Upper lobe of left lung (tissue), 4 donors: ENCODE measurements at regions not wholly inside any gene's neighbourhood (a gene's known extent, or its start where the extent isn't known, plus 50 kb on each side); places are given as distances from the start of the nearest gene placed in this dataset.
"Not testable (repeated sequence)": the region's sequence is repeated elsewhere in the genome, so short reads cannot be mapped to it uniquely, and the experiment has no call there.

Experiments
- CTCF ChIP-seq, 6 experiments: fragments of 450-650 bp in 4 of 6; fragments of 200-600 bp in 2 of 6; sonication (generic) in 2 of 6; IDR thresholded peaks; one replicate each; pipeline ENCODE4 v1.5.1; 2016 to 2019; ENCODE audit warnings: antibody characterized with exemption in 6 of 6
- EP300 ChIP-seq, 4 donors: sonication (generic); formaldehyde crosslinking; IDR thresholded peaks; one replicate each; pipeline ENCODE4 v1.5.1; 2017; ENCODE audit warnings: antibody characterized with exemption in 4 of 4, control low read depth in 2 of 4
- POLR2A ChIP-seq, 4 donors: fragments of 450-650 bp; IDR thresholded peaks; one replicate each; pipeline ENCODE4 v1.5.1; 2016 to 2017; ENCODE audit warnings: antibody characterized with exemption in 4 of 4, mild to moderate bottlenecking in 2 of 4
- POLR2AphosphoS5 ChIP-seq, 2 donors: sonication (generic); formaldehyde crosslinking; IDR thresholded peaks; one replicate each; pipeline ENCODE4 v1.5.1; 2017; ENCODE audit warnings: antibody characterized with exemption in 2 of 2

- TF ChIP-seq POLR2AphosphoS5, CTCF, EP300, POLR2A (IDR thresholded peaks at IDR 0.05): not testable (repeated sequence)
Observed at GRCh38 chr21:13849489-13849888, 239.9 kb downstream of the POTED start.
